ENCODE measurements at regions not wholly inside any gene's neighbourhood (a gene's known extent, or its start where the extent isn't known, plus 50 kb on each side); places are given as distances from the start of the nearest gene placed in this dataset.

- TF ChIP-seq CTCF (IDR thresholded peaks at IDR 0.05 in 2 of 3, conservative IDR thresholded peaks at IDR 0.05 in 1 of 3; ENCODE audit: insufficient read depth in 2 of 3, low read depth in 1 of 3, low read length in 3 of 3), result no peak
- no peak for TF ChIP-seq ZNF766 (CRISPR knock-in tag; conservative IDR thresholded peaks at IDR 0.05)
- TF ChIP-seq EZH2 (IDR thresholded peaks at IDR 0.05; ENCODE audit: borderline replicate concordance, low read depth, low read length), result no peak
Measured at GRCh38 chr11:57095417-57095816, 86.3 kb upstream of the LRRC55 start.
